ENCODE measurements at regions not wholly inside any gene's neighbourhood (a gene's known extent, or its start where the extent isn't known, plus 50 kb on each side); places are given as distances from the start of the nearest gene placed in this dataset.
A peak's percentile ranks its signal among the peaks of the same experiment; 100 is the strongest.
"Not testable (repeated sequence)": the region's sequence is repeated elsewhere in the genome, so short reads cannot be mapped to it uniquely, and the experiment has no call there.

- no peak overlapping the region for H3K9ac ChIP-seq (ENCODE audit: low read length)
- DNase-seq (ENCODE audit: low read depth): no peak
- no peaks in the 10 kb centered on the region for H3K27me3 ChIP-seq (replicated peaks; ENCODE audit: control insufficient read depth, insufficient read depth, low read length)
These were observed 293.2 kb upstream of the KLF4 start for GRCh38 chr9:107782789-107783188.

GRCh38 chr9:107782381-107782780 lies 292.8 kb upstream of the KLF4 start:
- H3K4me1 ChIP-seq (ENCODE audit: control insufficient read depth, insufficient read depth, low read length): peaks cover 34% of the 10 kb centered on the region
- no peak overlapping the region for H3K9ac ChIP-seq (ENCODE audit: low read length)
- no peak overlapping the region for H3K4me3 ChIP-seq (ENCODE audit: low read length)
- H3K27me3 ChIP-seq (replicated peaks; ENCODE audit: control insufficient read depth, insufficient read depth, low read length): no peaks in the 10 kb centered on the region
- peak; percentile 50 for DNase-seq (ENCODE audit: low read depth)
- H3K36me3 ChIP-seq (ENCODE audit: control insufficient read depth, insufficient read depth, low read length, severe bottlenecking): no peaks in the 10 kb centered on the region
- no peaks in the 10 kb centered on the region for H3K9me3 ChIP-seq (ENCODE audit: control insufficient read depth, low read length)

More at GRCh38 chr9:107782789-107783188, 293.2 kb upstream of the KLF4 start:
- H3K4me1 ChIP-seq (ENCODE audit: control insufficient read depth, insufficient read depth, low read length): peaks cover 34% of the 10 kb centered on the region
- H3K36me3 ChIP-seq (ENCODE audit: control insufficient read depth, insufficient read depth, low read length, severe bottlenecking): no peaks in the 10 kb centered on the region
- H3K4me3 ChIP-seq (ENCODE audit: low read length): no peak overlapping the region
- no peaks in the 10 kb centered on the region for H3K9me3 ChIP-seq (ENCODE audit: control insufficient read depth, low read length)

GRCh38 chr9:107780960-107781359 lies 291.4 kb upstream of the KLF4 start:
- H3K36me3 ChIP-seq (ENCODE audit: control insufficient read depth, insufficient read depth, low read length, severe bottlenecking): no peaks in the 10 kb centered on the region
- H3K4me1 ChIP-seq (ENCODE audit: control insufficient read depth, insufficient read depth, low read length): peaks cover 27% of the 10 kb centered on the region
- no peaks in the 10 kb centered on the region for H3K27me3 ChIP-seq (replicated peaks; ENCODE audit: control insufficient read depth, insufficient read depth, low read length)
- no peak overlapping the region for H3K4me3 ChIP-seq (ENCODE audit: low read length)
- DNase-seq (ENCODE audit: low read depth): no peak
- H3K9ac ChIP-seq (ENCODE audit: low read length): no peak overlapping the region
- no peaks in the 10 kb centered on the region for H3K9me3 ChIP-seq (ENCODE audit: control insufficient read depth, low read length)

DNA sequence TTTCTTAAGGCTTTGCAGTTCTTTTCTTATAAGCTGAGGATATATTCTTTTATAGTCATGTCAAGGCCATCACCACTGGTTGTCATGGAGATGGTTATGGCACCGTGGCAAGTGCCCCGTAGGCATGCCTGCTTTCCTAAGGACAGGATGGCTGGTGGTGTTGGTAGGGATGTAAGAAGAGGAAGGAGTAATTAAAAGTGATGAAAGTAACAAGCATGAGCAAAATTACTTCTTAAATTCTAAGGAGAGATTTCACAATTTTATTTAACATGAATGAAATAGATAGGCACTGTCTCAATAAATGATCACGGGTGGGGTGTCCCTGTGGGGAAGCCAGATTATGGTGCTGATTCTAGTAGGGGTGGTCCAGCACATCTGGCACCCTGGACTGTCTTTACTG lies 290.2 kb upstream of the KLF4 start:
- Histone ChIP-seq H3K4me1 (ENCODE audit: control insufficient read depth, insufficient read depth, low read length) (peaks cover 17% of the 10 kb centered on the region), H3K9me3 (ENCODE audit: control insufficient read depth, low read length) (no peaks in the 10 kb centered on the region), H3K27me3 (replicated peaks; ENCODE audit: control insufficient read depth, insufficient read depth, low read length) (no peaks in the 10 kb centered on the region), H3K9ac (ENCODE audit: low read length) (no peak overlapping the region), H3K4me3 (ENCODE audit: low read length) (no peak overlapping the region), H3K36me3 (ENCODE audit: control insufficient read depth, insufficient read depth, low read length, severe bottlenecking) (no peaks in the 10 kb centered on the region)
- no peak for DNase-seq (ENCODE audit: low read depth)

DNA sequence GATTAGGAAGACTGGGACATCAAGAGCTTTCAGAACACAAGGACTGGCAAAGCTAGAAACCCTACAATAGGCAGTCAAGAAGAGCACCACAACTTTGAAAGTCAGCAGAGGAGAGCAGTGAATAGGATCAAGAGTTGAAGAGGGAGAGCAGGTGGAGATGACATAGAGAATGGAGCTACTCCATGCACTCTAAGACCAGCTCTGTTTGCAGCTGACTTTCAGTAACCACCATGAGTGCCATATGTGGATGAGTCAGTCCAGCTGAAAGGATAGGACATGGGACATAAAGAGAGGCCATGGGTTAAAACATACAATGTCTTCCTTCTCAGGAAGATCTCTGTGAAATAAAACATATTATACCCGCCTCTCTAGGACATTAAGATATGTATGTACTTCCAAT lies 289.1 kb upstream of the KLF4 start:
- no peak overlapping the region for H3K9ac ChIP-seq (ENCODE audit: low read length)
- no peaks in the 10 kb centered on the region for H3K9me3 ChIP-seq (ENCODE audit: control insufficient read depth, low read length)
- H3K27me3 ChIP-seq (replicated peaks; ENCODE audit: control insufficient read depth, insufficient read depth, low read length): no peaks in the 10 kb centered on the region
- DNase-seq (ENCODE audit: low read depth): no peak
- no peak overlapping the region for H3K4me3 ChIP-seq (ENCODE audit: low read length)
- H3K4me1 ChIP-seq (ENCODE audit: control insufficient read depth, insufficient read depth, low read length): peaks cover 8% of the 10 kb centered on the region
- H3K36me3 ChIP-seq (ENCODE audit: control insufficient read depth, insufficient read depth, low read length, severe bottlenecking): no peaks in the 10 kb centered on the region

DNA sequence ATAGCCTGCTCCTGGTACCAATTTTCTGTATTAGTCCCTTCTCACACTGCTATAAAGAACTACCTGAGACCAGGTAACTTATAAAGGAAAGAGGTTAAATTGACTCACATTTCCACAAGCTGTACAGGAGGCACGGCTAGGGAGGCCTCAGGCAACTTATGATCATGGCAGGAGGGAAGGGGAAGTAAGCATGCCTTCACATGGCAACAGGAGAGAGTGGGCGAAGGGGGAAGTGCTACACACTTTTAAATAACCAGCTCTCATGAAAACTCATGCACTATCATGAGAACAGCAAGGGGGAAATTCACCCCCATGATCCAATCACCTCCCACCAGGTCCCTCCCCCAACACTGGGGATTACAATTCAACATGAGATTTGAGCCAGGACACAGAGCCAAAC lies 284.5 kb upstream of the KLF4 start:
- not testable (repeated sequence) for H3K9me3 ChIP-seq (ENCODE audit: control insufficient read depth, low read length); H3K36me3 ChIP-seq (ENCODE audit: control insufficient read depth, insufficient read depth, low read length, severe bottlenecking); DNase-seq (ENCODE audit: low read depth); H3K4me1 ChIP-seq (ENCODE audit: control insufficient read depth, insufficient read depth, low read length); H3K9ac ChIP-seq (ENCODE audit: low read length); H3K27me3 ChIP-seq (replicated peaks; ENCODE audit: control insufficient read depth, insufficient read depth, low read length); H3K4me3 ChIP-seq (ENCODE audit: low read length)

DNA sequence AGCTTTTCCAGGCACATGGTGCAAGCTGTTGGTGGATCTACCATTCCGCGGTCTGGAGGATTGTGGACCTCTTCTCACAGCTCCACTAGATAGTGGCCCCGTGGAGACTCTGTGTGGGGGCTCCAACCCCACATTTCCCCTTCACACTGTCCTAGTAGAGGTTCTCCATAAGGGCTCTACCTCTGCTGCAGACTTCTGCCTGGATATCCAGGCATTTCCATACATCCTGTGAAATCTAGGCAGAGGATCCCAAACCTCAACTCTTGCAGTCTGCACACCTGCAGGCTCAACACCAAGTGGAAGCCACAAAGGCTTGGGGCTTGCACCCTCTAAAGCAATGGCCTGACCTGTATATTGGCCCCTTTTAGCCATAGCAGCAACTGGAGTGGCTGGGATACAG lies 283.4 kb upstream of the KLF4 start:
- Histone ChIP-seq H3K4me3 (ENCODE audit: low read length) (no peak overlapping the region), H3K27me3 (replicated peaks; ENCODE audit: control insufficient read depth, insufficient read depth, low read length) (no peaks in the 10 kb centered on the region), H3K9ac (ENCODE audit: low read length) (no peak overlapping the region), H3K36me3 (ENCODE audit: control insufficient read depth, insufficient read depth, low read length, severe bottlenecking) (no peaks in the 10 kb centered on the region), H3K9me3 (ENCODE audit: control insufficient read depth, low read length) (peaks cover 3% of the 10 kb centered on the region), H3K4me1 (ENCODE audit: control insufficient read depth, insufficient read depth, low read length) (no peaks in the 10 kb centered on the region)
- DNase-seq (ENCODE audit: low read depth): no peak

DNA sequence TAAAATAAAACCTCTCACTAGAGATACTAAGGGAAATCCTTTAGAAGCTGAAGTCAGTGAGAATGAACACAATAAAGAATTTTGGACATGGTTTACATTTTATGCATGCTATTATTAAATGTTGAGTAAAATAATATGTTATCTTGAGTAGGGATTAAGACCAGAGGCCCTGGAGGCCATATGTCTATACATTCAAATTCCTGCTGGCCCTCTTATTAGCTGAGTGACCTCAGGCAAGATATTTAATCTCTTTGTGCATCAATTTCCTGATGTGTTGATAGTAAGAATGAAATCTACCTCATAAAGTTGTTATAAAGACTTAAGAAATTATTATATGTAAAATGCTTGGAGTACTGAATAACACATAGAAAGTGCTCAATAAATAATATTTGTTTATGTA lies 281.1 kb upstream of the KLF4 start:
- Histone ChIP-seq H3K27me3 (replicated peaks; ENCODE audit: control insufficient read depth, insufficient read depth, low read length) (no peaks in the 10 kb centered on the region), H3K9ac (ENCODE audit: low read length) (no peak overlapping the region), H3K4me1 (ENCODE audit: control insufficient read depth, insufficient read depth, low read length) (no peaks in the 10 kb centered on the region), H3K9me3 (ENCODE audit: control insufficient read depth, low read length) (peaks cover 3% of the 10 kb centered on the region), H3K4me3 (ENCODE audit: low read length) (no peak overlapping the region), H3K36me3 (ENCODE audit: control insufficient read depth, insufficient read depth, low read length, severe bottlenecking) (no peaks in the 10 kb centered on the region)
- DNase-seq (ENCODE audit: low read depth): no peak

DNA sequence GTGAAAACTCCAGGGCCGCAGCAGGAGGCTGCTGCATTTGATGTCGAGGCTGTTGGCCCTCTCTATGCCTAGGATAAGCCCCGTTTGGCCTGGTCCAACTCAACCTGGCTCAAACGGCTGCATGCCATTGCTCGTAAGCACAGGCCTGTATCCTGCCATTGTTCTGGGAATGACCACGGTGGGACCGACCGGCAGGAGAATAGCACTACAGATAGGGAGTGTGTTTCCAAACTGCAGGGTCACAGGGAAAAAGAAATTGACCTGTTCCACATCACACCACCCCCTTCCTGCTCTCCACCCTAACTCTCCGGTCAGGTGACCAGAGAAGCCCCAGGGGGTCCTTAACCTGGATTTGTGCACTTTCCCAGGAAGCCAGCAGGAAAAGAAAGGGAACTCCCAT lies 278.7 kb upstream of the KLF4 start:
- Histone ChIP-seq H3K4me1 (ENCODE audit: control insufficient read depth, insufficient read depth, low read length) (no peaks in the 10 kb centered on the region), H3K9ac (ENCODE audit: low read length) (no peak overlapping the region), H3K9me3 (ENCODE audit: control insufficient read depth, low read length) (peaks cover 3% of the 10 kb centered on the region), H3K36me3 (ENCODE audit: control insufficient read depth, insufficient read depth, low read length, severe bottlenecking) (no peaks in the 10 kb centered on the region), H3K4me3 (ENCODE audit: low read length) (no peak overlapping the region), H3K27me3 (replicated peaks; ENCODE audit: control insufficient read depth, insufficient read depth, low read length) (no peaks in the 10 kb centered on the region)
- DNase-seq (ENCODE audit: low read depth): no peak

GRCh38 chr9:107767711-107768110 lies 278.1 kb upstream of the KLF4 start:
- H3K36me3 ChIP-seq (ENCODE audit: control insufficient read depth, insufficient read depth, low read length, severe bottlenecking): no peaks in the 10 kb centered on the region
- H3K9ac ChIP-seq (ENCODE audit: low read length): no peak overlapping the region
- no peak overlapping the region for H3K4me3 ChIP-seq (ENCODE audit: low read length)
- H3K27me3 ChIP-seq (replicated peaks; ENCODE audit: control insufficient read depth, insufficient read depth, low read length): no peaks in the 10 kb centered on the region
- H3K9me3 ChIP-seq (ENCODE audit: control insufficient read depth, low read length): peaks cover 1% of the 10 kb centered on the region
- no peak for DNase-seq (ENCODE audit: low read depth)
- no peaks in the 10 kb centered on the region for H3K4me1 ChIP-seq (ENCODE audit: control insufficient read depth, insufficient read depth, low read length)

- H3K9ac ChIP-seq (ENCODE audit: low read length); H3K9me3 ChIP-seq (ENCODE audit: control insufficient read depth, low read length); H3K4me1 ChIP-seq (ENCODE audit: control insufficient read depth, insufficient read depth, low read length); H3K27me3 ChIP-seq (replicated peaks; ENCODE audit: control insufficient read depth, insufficient read depth, low read length); H3K4me3 ChIP-seq (ENCODE audit: low read length); DNase-seq (ENCODE audit: low read depth); H3K36me3 ChIP-seq (ENCODE audit: control insufficient read depth, insufficient read depth, low read length, severe bottlenecking): not testable (repeated sequence)
These were observed 273.9 kb upstream of the KLF4 start for GRCh38 chr9:107763469-107763868.

GRCh38 chr9:107761307-107761706 lies 271.7 kb upstream of the KLF4 start:
- H3K36me3 ChIP-seq (ENCODE audit: control insufficient read depth, insufficient read depth, low read length, severe bottlenecking): no peaks in the 10 kb centered on the region
- no peaks in the 10 kb centered on the region for H3K27me3 ChIP-seq (replicated peaks; ENCODE audit: control insufficient read depth, insufficient read depth, low read length)
- no peak overlapping the region for H3K9ac ChIP-seq (ENCODE audit: low read length)
- H3K9me3 ChIP-seq (ENCODE audit: control insufficient read depth, low read length): peaks cover 6% of the 10 kb centered on the region
- no peak overlapping the region for H3K4me3 ChIP-seq (ENCODE audit: low read length)
- no peak for DNase-seq (ENCODE audit: low read depth)
- no peaks in the 10 kb centered on the region for H3K4me1 ChIP-seq (ENCODE audit: control insufficient read depth, insufficient read depth, low read length)
